Calu3 (cell line): ENCODE measurements at regions not wholly inside any gene's neighbourhood (a gene's known extent, or its start where the extent isn't known, plus 50 kb on each side); places are given as distances from the start of the nearest gene placed in this dataset.

Experiments used
- BruUV-seq: library from RNA; stranded (reverse); fragments of 400-500 nt; replicated peaks from 2 replicates; lab custom pipeline; 2021; lab: Mats Ljungman, UMichigan
- CTCF ChIA-PET: fragments of 300-600 bp; sonication (Branson Sonifier 250); formaldehyde crosslinking; loops from one replicate; lab custom pipeline; 2022; ENCODE audit warnings: antibody characterized with exemption; lab: Charles Lee
- DNase-seq: peaks from one replicate; pipeline ENCODE4 v3.0.0; 2022
- H3K27ac Mint-ChIP-seq: one replicate; pipeline ENCODE4 v1.8.0; 2022; ENCODE audit warnings: mixed read lengths; ENCODE audit not compliant: unreplicated experiment
- H3K27me3 Mint-ChIP-seq: one replicate; pipeline ENCODE4 v1.8.0; 2022; ENCODE audit warnings: mixed read lengths; ENCODE audit not compliant: unreplicated experiment
- H3K36me3 Mint-ChIP-seq: one replicate; pipeline ENCODE4 v1.8.0; 2022; ENCODE audit warnings: mild to moderate bottlenecking, moderate library complexity, mixed read lengths; ENCODE audit not compliant: insufficient read depth, unreplicated experiment
- H3K4me1 Mint-ChIP-seq: one replicate; pipeline ENCODE4 v1.8.0; 2022; ENCODE audit warnings: mild to moderate bottlenecking, low read depth, mixed read lengths; ENCODE audit not compliant: unreplicated experiment
- H3K4me3 Mint-ChIP-seq: one replicate; pipeline ENCODE4 v1.8.0; 2022; ENCODE audit warnings: mild to moderate bottlenecking, low read depth, moderate library complexity, mixed read lengths; ENCODE audit not compliant: unreplicated experiment
- H3K9me3 Mint-ChIP-seq: one replicate; pipeline ENCODE4 v1.8.0; 2022; ENCODE audit warnings: low read depth, mixed read lengths; ENCODE audit not compliant: unreplicated experiment
- CTCF ChIP-seq: fragments of 200-600 bp; IDR thresholded peaks from one replicate; pipeline ENCODE4 v1.8.0; 2022; ENCODE audit warnings: antibody characterized with exemption; ENCODE audit not compliant: unreplicated experiment
- intact Hi-C: fragments of 100-400 bp; cut with micrococcal nuclease; formaldehyde crosslinking; loops from one replicate; pipeline ENCODE4 v1.10.0; 2022; ENCODE audit not compliant: unreplicated experiment

DNA sequence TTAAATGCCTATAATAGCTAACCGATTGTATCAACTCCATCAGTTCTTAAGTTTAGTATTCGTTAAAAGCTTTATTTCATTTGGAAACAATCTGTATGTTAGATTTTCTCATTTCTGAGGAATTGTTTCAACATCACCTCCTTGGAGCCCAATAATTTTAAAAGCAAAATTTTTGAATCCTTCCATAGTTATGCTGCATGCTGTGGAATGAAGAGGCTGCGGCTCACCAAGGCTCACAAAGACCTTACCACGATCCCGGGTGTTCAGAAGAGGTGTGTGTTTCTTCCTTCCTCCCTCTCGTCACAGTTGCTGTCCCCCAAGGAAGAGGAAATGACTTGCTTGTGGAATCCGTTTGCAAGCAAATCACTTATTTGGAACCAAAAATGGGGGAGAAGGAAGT is 143.8 kb downstream of the FGF1 start:
- BruUV-seq = no TSS peak
- TF ChIP-seq CTCF = no peak
- H3K36me3 Mint-ChIP-seq = no peaks in the 10 kb centered on the region
- peaks cover 15% of the 10 kb centered on the region for H3K4me1 Mint-ChIP-seq
- intact Hi-C loops = no loop called here
- H3K27ac Mint-ChIP-seq = no peak overlapping the region
- DNase-seq = no peak
- no peaks in the 10 kb centered on the region for H3K27me3 Mint-ChIP-seq
- H3K9me3 Mint-ChIP-seq = no peaks in the 10 kb centered on the region
- H3K4me3 Mint-ChIP-seq = no peak overlapping the region
- CTCF ChIA-PET = interaction anchor here (1.0 to 2.3 kb wide), 2 partner anchors 14 to 403 kb away, joined by 3 to 5 read pairs; no protein-coding TSS in a partner anchor

DNA sequence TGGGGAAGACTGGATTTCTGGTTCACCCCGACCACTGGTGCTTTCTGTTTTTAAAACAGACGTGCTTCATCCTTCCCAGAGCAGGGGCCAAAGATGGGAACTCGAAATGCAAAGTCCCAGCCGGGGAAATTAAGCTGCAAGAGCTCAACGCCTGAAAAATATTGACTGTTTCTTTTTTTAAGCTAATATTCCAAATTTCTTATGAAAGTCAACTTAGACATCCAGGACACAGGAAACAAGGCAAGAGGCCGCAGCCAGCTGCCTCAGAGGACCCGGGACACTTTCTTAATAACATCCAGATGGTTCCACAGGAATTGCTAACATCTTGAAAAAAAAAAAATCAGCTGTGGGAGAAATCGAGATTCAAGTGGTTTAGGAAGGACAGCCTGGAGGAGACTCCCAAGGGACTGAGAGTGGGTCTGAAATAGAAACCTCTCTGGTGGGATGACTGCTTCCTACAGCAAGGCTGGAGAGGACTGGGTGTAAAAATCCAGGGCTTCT is 144.9 kb downstream of the FGF1 start:
- Mint-ChIP-seq H3K4me1 (peaks cover 15% of the 10 kb centered on the region), H3K27me3 (no peaks in the 10 kb centered on the region), H3K27ac (no peak overlapping the region), H3K36me3 (no peaks in the 10 kb centered on the region), H3K9me3 (no peaks in the 10 kb centered on the region), H3K4me3 (no peak overlapping the region)
- TF ChIP-seq CTCF = no peak
- no TSS peak for BruUV-seq
- no peak for DNase-seq
- CTCF ChIA-PET = interaction anchor here (0.7 kb wide), 1 partner anchor 195 kb away, joined by 3 read pairs; no protein-coding TSS in a partner anchor
- intact Hi-C loops = no loop called here

DNA sequence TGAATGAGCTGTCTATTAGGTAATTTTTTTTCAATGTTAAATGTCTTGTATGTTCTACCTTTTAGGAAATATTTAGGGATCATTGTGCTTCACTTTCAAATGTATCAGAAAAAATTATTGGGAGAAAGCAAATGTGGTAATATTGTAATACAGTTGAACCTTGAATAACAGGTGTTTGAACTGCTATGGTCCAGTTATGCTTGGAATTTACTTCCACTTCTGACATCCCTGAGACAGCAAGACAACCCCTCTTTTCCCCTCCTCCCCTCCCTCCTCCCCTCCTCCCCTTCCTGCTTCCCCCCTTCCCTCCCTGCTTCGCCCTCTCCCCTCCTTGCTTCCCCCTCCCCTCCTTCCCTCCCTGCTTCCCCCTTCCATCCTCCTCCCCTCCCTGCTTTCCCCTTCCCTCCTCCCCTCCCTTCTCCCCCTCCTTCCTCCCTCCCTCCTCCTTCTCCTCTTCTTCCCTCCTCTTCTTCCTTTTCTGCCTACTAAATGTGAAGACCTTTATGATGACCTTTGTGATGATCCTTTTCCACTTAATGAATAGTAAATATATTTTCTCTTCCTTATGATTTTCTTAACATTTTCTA is 146.6 kb downstream of the FGF1 start:
- no peak for TF ChIP-seq CTCF
- Mint-ChIP-seq H3K36me3 (no peaks in the 10 kb centered on the region), H3K4me3 (no peak overlapping the region), H3K27me3 (no peaks in the 10 kb centered on the region), H3K9me3 (peaks cover 2% of the 10 kb centered on the region), H3K4me1 (peaks cover 6% of the 10 kb centered on the region), H3K27ac (no peak overlapping the region)
- DNase-seq = no peak
- BruUV-seq = no TSS peak
- intact Hi-C loops = no loop called here
- CTCF ChIA-PET = interaction anchor here (0.7 kb wide), 1 partner anchor 34 kb away, joined by 3 read pairs; no protein-coding TSS in a partner anchor

DNA sequence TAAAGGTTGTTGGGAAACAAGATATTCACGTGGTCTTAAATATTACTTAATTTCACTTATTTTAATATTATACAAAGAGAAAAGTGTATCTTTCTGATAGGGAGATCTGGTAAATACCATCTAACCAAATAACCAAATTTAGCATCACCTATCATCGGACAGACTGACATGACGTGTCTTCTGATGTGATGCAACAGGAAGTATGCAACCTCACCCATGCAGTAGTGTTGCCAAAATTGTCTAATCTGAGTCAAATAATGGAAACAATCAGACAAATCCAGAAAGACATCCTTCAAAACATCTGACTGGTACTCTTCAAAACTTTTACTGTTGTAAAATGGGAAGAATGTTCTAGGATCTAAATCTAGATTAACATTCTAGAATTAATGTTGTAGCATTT is 148.0 kb downstream of the FGF1 start:
- peaks cover 3% of the 10 kb centered on the region for H3K9me3 Mint-ChIP-seq
- no TSS peak for BruUV-seq
- no peaks in the 10 kb centered on the region for H3K36me3 Mint-ChIP-seq
- TF ChIP-seq CTCF = no peak
- CTCF ChIA-PET = no interaction called here
- H3K4me1 Mint-ChIP-seq = no peaks in the 10 kb centered on the region
- H3K4me3 Mint-ChIP-seq = no peak overlapping the region
- no peak for DNase-seq
- H3K27ac Mint-ChIP-seq = no peak overlapping the region
- intact Hi-C loops = no loop called here
- H3K27me3 Mint-ChIP-seq = no peaks in the 10 kb centered on the region
